ENCODE measurements at regions not wholly inside any gene's neighbourhood (a gene's known extent, or its start where the extent isn't known, plus 50 kb on each side); places are given as distances from the start of the nearest gene placed in this dataset.

GRCh38 chr12:130216031-130216430 is 53.8 kb downstream of the FZD10 start:
- H3K9me3 ChIP-seq, result peaks cover 0 to 23% (median 14%) of the 10 kb centered on the region in 4 donors
- H3K27ac ChIP-seq, result no peak overlapping the region
- TF ChIP-seq EP300 (IDR thresholded peaks at IDR 0.05), result no peak
- no peak for TF ChIP-seq POLR2A (IDR thresholded peaks at IDR 0.05)
- no peak for TF ChIP-seq POLR2AphosphoS5 (IDR thresholded peaks at IDR 0.05)
- intact Hi-C loops (cut with DNase I; ENCODE audit: low total_unique reads), result no loop called here
- H3K36me3 ChIP-seq, result no peaks in the 10 kb centered on the region
- no peaks in the 10 kb centered on the region for H3K4me1 ChIP-seq
- 75 to 89% (median 80%) methylated on average over 9 of the region's 9 CpGs for WGBS, 5 donors
- DNase-seq, result no peak
- peaks cover 0 to 41% (median 0%) of the 10 kb centered on the region in 3 donors for H3K27me3 ChIP-seq
- no peak overlapping the region for H3K4me3 ChIP-seq

GRCh38 chr12:130218682-130219081 is 56.4 kb downstream of the FZD10 start:
- intact Hi-C loops (cut with DNase I; ENCODE audit: low total_unique reads), result no loop called here
- peaks cover 0 to 64% (median 0%) of the 10 kb centered on the region in 3 donors for H3K27me3 ChIP-seq
- H3K9me3 ChIP-seq, result peaks cover 0 to 23% (median 17%) of the 10 kb centered on the region in 4 donors
- no peak overlapping the region for H3K4me3 ChIP-seq
- no peaks in the 10 kb centered on the region for H3K4me1 ChIP-seq
- 74 to 92% (median 90%) methylated on average over 12 of the region's 12 CpGs for WGBS, 5 donors
- no peak for DNase-seq
- H3K36me3 ChIP-seq, result no peaks in the 10 kb centered on the region
- H3K27ac ChIP-seq, result no peak overlapping the region
- TF ChIP-seq CTCF (IDR thresholded peaks at IDR 0.05) (no peak), POLR2A (IDR thresholded peaks at IDR 0.05) (no peak), EP300 (IDR thresholded peaks at IDR 0.05) (no peak), POLR2AphosphoS5 (IDR thresholded peaks at IDR 0.05) (no peak)

GRCh38 chr12:130219929-130220705 is 57.9 kb downstream of the FZD10 start:
- Histone ChIP-seq H3K4me3 (no peak overlapping the region), H3K27me3 (peaks cover 0 to 69% (median 0%) of the 10 kb centered on the region in 3 donors), H3K36me3 (no peaks in the 10 kb centered on the region), H3K4me1 (no peaks in the 10 kb centered on the region), H3K9me3 (peaks cover 0 to 31% (median 15%) of the 10 kb centered on the region in 4 donors), H3K27ac (no peak overlapping the region)
- TF ChIP-seq CTCF (IDR thresholded peaks at IDR 0.05) (no peak), POLR2A (IDR thresholded peaks at IDR 0.05) (no peak), EP300 (IDR thresholded peaks at IDR 0.05) (no peak)
- WGBS, 5 donors, result 18 to 26% (median 26%) methylated on average over 15 of the region's 15 CpGs
- intact Hi-C loops (cut with DNase I; ENCODE audit: low total_unique reads), result no loop called here
- DNase-seq, result no peak

GRCh38 chr12:130220706-130221100 is 58.4 kb downstream of the FZD10 start:
- no peak for DNase-seq
- no peak overlapping the region for H3K4me3 ChIP-seq
- peaks cover 0 to 31% (median 12%) of the 10 kb centered on the region in 4 donors for H3K9me3 ChIP-seq
- H3K27ac ChIP-seq, result no peak overlapping the region
- 21 to 28% (median 25%) methylated on average over 9 of the region's 9 CpGs for WGBS, 5 donors
- no peaks in the 10 kb centered on the region for H3K36me3 ChIP-seq
- intact Hi-C loops (cut with DNase I; ENCODE audit: low total_unique reads), result no loop called here
- H3K27me3 ChIP-seq, result peaks cover 0 to 67% (median 0%) of the 10 kb centered on the region in 3 donors
- TF ChIP-seq EP300 (IDR thresholded peaks at IDR 0.05) (no peak), CTCF (IDR thresholded peaks at IDR 0.05) (no peak), POLR2A (IDR thresholded peaks at IDR 0.05) (no peak), POLR2AphosphoS5 (IDR thresholded peaks at IDR 0.05) (no peak)
- no peaks in the 10 kb centered on the region for H3K4me1 ChIP-seq
